ENCODE measurements at regions not wholly inside any gene's neighbourhood (a gene's known extent, or its start where the extent isn't known, plus 50 kb on each side); places are given as distances from the start of the nearest gene placed in this dataset.

DNA sequence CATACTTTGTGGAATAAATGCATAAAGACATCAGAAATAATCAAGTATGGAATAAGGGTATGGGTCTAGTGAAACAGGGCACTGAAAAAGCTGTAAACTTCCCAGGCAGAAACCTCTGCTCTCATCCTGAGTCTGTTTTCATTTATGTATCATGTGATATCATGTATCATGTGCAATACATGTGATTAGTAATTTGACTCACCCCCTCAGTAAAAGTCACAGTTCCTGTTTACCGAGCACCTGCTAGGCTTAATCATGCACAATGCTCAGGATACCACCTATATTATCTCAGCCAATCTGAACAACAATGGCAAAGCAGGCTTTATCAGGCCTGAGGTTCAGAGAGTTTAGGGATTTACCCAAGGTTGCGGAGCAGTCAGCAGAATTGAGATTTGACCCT is 250.6 kb upstream of the TENM4 start:
- TF ChIP-seq, protein P1, sequence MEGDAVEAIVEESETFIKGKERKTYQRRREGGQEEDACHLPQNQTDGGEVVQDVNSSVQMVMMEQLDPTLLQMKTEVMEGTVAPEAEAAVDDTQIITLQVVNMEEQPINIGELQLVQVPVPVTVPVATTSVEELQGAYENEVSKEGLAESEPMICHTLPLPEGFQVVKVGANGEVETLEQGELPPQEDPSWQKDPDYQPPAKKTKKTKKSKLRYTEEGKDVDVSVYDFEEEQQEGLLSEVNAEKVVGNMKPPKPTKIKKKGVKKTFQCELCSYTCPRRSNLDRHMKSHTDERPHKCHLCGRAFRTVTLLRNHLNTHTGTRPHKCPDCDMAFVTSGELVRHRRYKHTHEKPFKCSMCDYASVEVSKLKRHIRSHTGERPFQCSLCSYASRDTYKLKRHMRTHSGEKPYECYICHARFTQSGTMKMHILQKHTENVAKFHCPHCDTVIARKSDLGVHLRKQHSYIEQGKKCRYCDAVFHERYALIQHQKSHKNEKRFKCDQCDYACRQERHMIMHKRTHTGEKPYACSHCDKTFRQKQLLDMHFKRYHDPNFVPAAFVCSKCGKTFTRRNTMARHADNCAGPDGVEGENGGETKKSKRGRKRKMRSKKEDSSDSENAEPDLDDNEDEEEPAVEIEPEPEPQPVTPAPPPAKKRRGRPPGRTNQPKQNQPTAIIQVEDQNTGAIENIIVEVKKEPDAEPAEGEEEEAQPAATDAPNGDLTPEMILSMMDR (IDR thresholded peaks at IDR 0.05; ENCODE audit: control extremely low read depth in 1 of 3, insufficient read depth in 1 of 3, low read depth in 1 of 3, low read length in 3 of 3) = no peak
- TF ChIP-seq SUZ12 (IDR thresholded peaks at IDR 0.05; ENCODE audit: low read length) (no peak), SP2 (IDR thresholded peaks at IDR 0.05; ENCODE audit: low read length) (no peak), SIN3A (conservative IDR thresholded peaks at IDR 0.05 in 1 of 2, IDR thresholded peaks at IDR 0.05 in 1 of 2; ENCODE audit: low read depth in 1 of 2, low read length in 2 of 2) (no peak), CHD1 (IDR thresholded peaks at IDR 0.05; ENCODE audit: low read depth, low read length) (no peak), GTF2F1 (IDR thresholded peaks at IDR 0.05; ENCODE audit: borderline replicate concordance, low read depth, low read length) (no peak), POLR2AphosphoS5 (IDR thresholded peaks at IDR 0.05; ENCODE audit: low read depth, low read length) (no peak), KDM4A (IDR thresholded peaks at IDR 0.05; ENCODE audit: low read depth, low read length, severe bottlenecking) (no peak), POLR2A (IDR thresholded peaks at IDR 0.05; ENCODE audit: control extremely low read depth in 1 of 2, low read depth in 2 of 2, low read length in 2 of 2) (no peak), NANOG (IDR thresholded peaks at IDR 0.05; ENCODE audit: insufficient read depth, low read depth, low read length, poor library complexity, severe bottlenecking) (no peak)

All from H1 (cell line).